HEK293 (cell line): ENCODE measurements at regions not wholly inside any gene's neighbourhood (a gene's known extent, or its start where the extent isn't known, plus 50 kb on each side); places are given as distances from the start of the nearest gene placed in this dataset.

ENCODE experiments used
- CTCF ChIA-PET: fragments of 350-600 bp; formaldehyde crosslinking; extraction: SDS; loops from one replicate; lab custom pipeline; 2021; ENCODE audit warnings: antibody characterized with exemption; lab: Yijun Ruan, JAX
- POLR2A ChIA-PET: fragments of 300-600 bp; formaldehyde crosslinking; extraction: SDS; loops from one replicate; lab custom pipeline; 2020; ENCODE audit warnings: antibody characterized with exemption, inconsistent platforms; lab: Yijun Ruan, JAX
- H3K27ac ChIP-seq: fragments of 200-500 bp; sonication (Bioruptor generic); 2 replicates; pipeline ENCODE4 v1.5.1; 2014; ENCODE audit warnings: low read depth, low read length, control low read depth, inconsistent platforms; ENCODE audit errors: extremely low read depth
- H3K36me3 ChIP-seq, 2 experiments: fragments of 200-500 bp in 1 of 2; sonication (Bioruptor generic) in 1 of 2; 1 replicate in 1 of 2; 2 replicates in 1 of 2; pipeline ENCODE4 v1.5.1; 2014 to 2017; ENCODE audit warnings: inconsistent platforms in 2 of 2, low read length in 2 of 2; ENCODE audit not compliant: control insufficient read depth in 2 of 2, insufficient read depth in 1 of 2
- H3K4me1 ChIP-seq: fragments of 200-500 bp; sonication (Bioruptor generic); 2 replicates; pipeline ENCODE4 v1.5.1; 2014; ENCODE audit warnings: mild to moderate bottlenecking, low read length, inconsistent platforms; ENCODE audit not compliant: control insufficient read depth, insufficient read depth
- H3K4me3 ChIP-seq: 2 replicates; pipeline ENCODE4 v1.5.1; 2011; ENCODE audit warnings: low read depth, mild to moderate bottlenecking, control low read depth, low read length, moderate library complexity
- H3K9me3 ChIP-seq: fragments of 200-500 bp; sonication (Bioruptor generic); 2 replicates; pipeline ENCODE4 v1.5.1; 2014; ENCODE audit warnings: low read depth, low read length, inconsistent platforms; ENCODE audit not compliant: control insufficient read depth, insufficient read depth
- BCL11B ChIP-seq: fragments of 450-650 bp; formaldehyde crosslinking; IDR thresholded peaks from 2 replicates; pipeline ENCODE4 v1.5.1; 2016; ENCODE audit warnings: low read depth, missing biosample characterization, missing genetic modification characterization
- EGR2 ChIP-seq: fragments of 450-650 bp; formaldehyde crosslinking; IDR thresholded peaks from 2 replicates; pipeline ENCODE4 v1.5.1; 2016; ENCODE audit warnings: low read depth, missing biosample characterization, missing genetic modification characterization
- KLF16 ChIP-seq: fragments of 450-650 bp; formaldehyde crosslinking; IDR thresholded peaks from 2 replicates; pipeline ENCODE4 v1.5.1; 2017; ENCODE audit warnings: missing biosample characterization, missing genetic modification characterization
- KLF8 ChIP-seq: fragments of 450-650 bp; formaldehyde crosslinking; IDR thresholded peaks from 2 replicates; pipeline ENCODE4 v1.5.1; 2016; ENCODE audit warnings: missing biosample characterization, missing genetic modification characterization
- MYNN ChIP-seq: fragments of 450-650 bp; formaldehyde crosslinking; IDR thresholded peaks from 2 replicates; pipeline ENCODE4 v1.5.1; 2016; ENCODE audit warnings: missing biosample characterization, missing genetic modification characterization, borderline replicate concordance
- SCRT1 ChIP-seq: fragments of 450-650 bp; formaldehyde crosslinking; IDR thresholded peaks from 2 replicates; pipeline ENCODE4 v1.5.1; 2016; ENCODE audit warnings: missing biosample characterization, missing genetic modification characterization, borderline replicate concordance
- TCF7L2 ChIP-seq: IDR thresholded peaks from 2 replicates; pipeline ENCODE4 v1.6.1; 2011; ENCODE audit warnings: low read depth, mild to moderate bottlenecking, inconsistent platforms, low read length, moderate library complexity, borderline replicate concordance
- ZNF23 ChIP-seq: fragments of 450-650 bp; formaldehyde crosslinking; IDR thresholded peaks from 2 replicates; pipeline ENCODE4 v1.5.1; 2016; ENCODE audit warnings: missing biosample characterization, missing genetic modification characterization, borderline replicate concordance
- ZNF404 ChIP-seq: fragments of 450-650 bp; formaldehyde crosslinking; IDR thresholded peaks from 2 replicates; pipeline ENCODE4 v1.5.1; 2017; ENCODE audit warnings: missing biosample characterization, missing genetic modification characterization
- ZNF48 ChIP-seq: fragments of 450-650 bp; formaldehyde crosslinking; IDR thresholded peaks from 2 replicates; pipeline ENCODE4 v1.5.1; 2016; ENCODE audit warnings: missing biosample characterization, missing genetic modification characterization
- ZNF530 ChIP-seq: fragments of 450-650 bp; formaldehyde crosslinking; IDR thresholded peaks from 2 replicates; pipeline ENCODE4 v1.5.1; 2016; ENCODE audit warnings: low read depth, missing biosample characterization, missing genetic modification characterization
- ZNF596 ChIP-seq: fragments of 450-650 bp; IDR thresholded peaks from 2 replicates; pipeline ENCODE4 v1.5.0; 2018; ENCODE audit warnings: missing biosample characterization, mild to moderate bottlenecking, missing genetic modification characterization, moderate library complexity
- ZNF677 ChIP-seq: fragments of 450-650 bp; IDR thresholded peaks from 2 replicates; pipeline ENCODE4 v1.5.0; 2018; ENCODE audit warnings: missing biosample characterization, mild to moderate bottlenecking, missing genetic modification characterization, moderate library complexity
- ZNF76 ChIP-seq: fragments of 450-650 bp; formaldehyde crosslinking; IDR thresholded peaks from 2 replicates; pipeline ENCODE4; 2016; ENCODE audit warnings: low read depth, missing biosample characterization, missing genetic modification characterization, borderline replicate concordance
- TF ChIP-seq, protein P1 (sequence below): fragments of 450-650 bp; formaldehyde crosslinking; IDR thresholded peaks from 2 replicates; pipeline ENCODE4 v1.5.1; 2016; ENCODE audit warnings: missing biosample characterization, missing genetic modification characterization, borderline replicate concordance
- TF ChIP-seq, protein P2 (sequence below): fragments of 450-650 bp; formaldehyde crosslinking; IDR thresholded peaks from 2 replicates; pipeline ENCODE4 v1.5.1; 2016; ENCODE audit warnings: missing biosample characterization, missing genetic modification characterization
- TF ChIP-seq, protein P3 (sequence below): fragments of 450-650 bp; formaldehyde crosslinking; IDR thresholded peaks from 2 replicates; pipeline ENCODE4; 2016; ENCODE audit warnings: missing biosample characterization, missing genetic modification characterization

DNA sequence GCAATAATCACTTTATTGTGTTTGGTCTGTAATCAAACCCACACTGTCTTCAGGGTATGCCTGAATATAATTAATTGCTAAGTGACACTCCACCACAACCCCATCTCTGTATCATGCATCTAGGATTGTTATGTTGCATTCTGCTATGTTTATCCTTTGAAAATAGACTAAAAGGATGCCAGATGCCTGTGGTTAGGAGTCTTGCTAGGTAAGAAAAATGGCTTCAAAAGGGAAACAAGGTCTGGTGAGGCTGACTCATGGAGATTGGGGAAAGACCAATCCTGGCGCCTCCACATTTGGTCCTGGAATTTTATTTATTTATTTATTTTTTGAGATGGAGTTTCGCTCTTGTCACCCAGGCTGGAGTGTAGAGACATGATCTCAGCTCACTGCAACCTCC, 360.5 kb upstream of the SLC7A11 start:
- POLR2A ChIA-PET, result no interaction called here
- TF ChIP-seq SCRT1 (tag by site-specific recombination) (no peak), ZNF404 (tag by site-specific recombination) (no peak), ZNF23 (tag by site-specific recombination) (no peak), ZNF76 (tag by site-specific recombination) (no peak), MYNN (tag by site-specific recombination) (no peak), KLF16 (tag by site-specific recombination) (no peak)
- CTCF ChIA-PET, result interaction anchor here (0.6 kb wide), 1 partner anchor 40 kb away, joined by 3 read pairs; no protein-coding TSS in a partner anchor

DNA sequence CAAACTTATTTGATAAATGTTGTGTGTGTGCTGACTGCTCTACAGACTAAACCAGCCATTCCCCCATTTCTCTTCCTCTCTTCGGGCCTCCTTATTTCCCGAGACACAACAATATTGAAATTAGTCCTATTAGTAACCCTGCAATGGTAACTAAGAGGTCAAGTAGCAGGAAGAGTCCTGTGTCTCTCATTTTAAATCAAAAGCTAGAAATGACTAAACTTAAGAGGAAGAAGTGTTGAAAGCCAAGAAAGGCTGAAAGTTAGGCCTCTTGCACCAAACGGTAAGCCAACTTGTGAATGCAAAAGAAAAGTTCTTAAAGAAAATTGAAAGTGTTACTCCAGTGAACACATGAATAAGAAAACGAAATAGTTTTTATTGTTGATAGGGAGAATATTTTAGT, 357.8 kb upstream of the SLC7A11 start:
- TF ChIP-seq KLF8 (tag by site-specific recombination), result no peak
- no peaks in the 10 kb centered on the region for H3K36me3 ChIP-seq
- H3K27ac ChIP-seq, result no peak overlapping the region
- ChIA-PET CTCF (interaction anchor here (1.5 kb wide), 1 partner anchor 22 kb away, joined by 3 read pairs; no protein-coding TSS in a partner anchor), POLR2A (no interaction called here)
- H3K4me3 ChIP-seq, result no peak overlapping the region
- no peaks in the 10 kb centered on the region for H3K4me1 ChIP-seq
- H3K9me3 ChIP-seq, result no peaks in the 10 kb centered on the region

More for the DNA sequence above, 360.5 kb upstream of the SLC7A11 start:
- no peaks in the 10 kb centered on the region for H3K36me3 ChIP-seq
- no peaks in the 10 kb centered on the region for H3K4me1 ChIP-seq
- H3K4me3 ChIP-seq, result no peak overlapping the region
- H3K27ac ChIP-seq, result no peak overlapping the region
- no peaks in the 10 kb centered on the region for H3K9me3 ChIP-seq

DNA sequence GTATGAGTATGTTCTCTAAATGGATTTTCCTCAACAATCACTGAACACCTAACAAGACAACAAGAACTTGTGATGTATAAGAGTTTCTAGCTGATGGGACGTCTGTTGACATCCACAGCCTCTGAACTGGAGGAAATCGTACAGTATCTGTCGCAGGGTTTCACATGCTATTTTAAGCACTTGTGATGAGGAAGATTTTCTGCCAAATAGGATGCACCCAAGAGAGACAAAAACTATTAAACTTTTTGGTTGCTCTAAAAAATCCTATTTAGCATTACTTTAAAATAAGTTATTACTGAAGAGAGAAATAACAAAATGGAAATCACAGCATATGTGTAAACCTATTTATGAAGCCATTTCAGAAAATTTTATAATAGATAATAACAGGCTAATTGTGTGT, 356.1 kb upstream of the SLC7A11 start:
- TF ChIP-seq EGR2 (tag by site-specific recombination) (no peak), ZNF596 (no peak), ZNF48 (tag by site-specific recombination) (no peak), TCF7L2 (no peak), ZNF677 (tag by site-specific recombination) (no peak), BCL11B (tag by site-specific recombination) (no peak), ZNF530 (no peak), MYNN (tag by site-specific recombination) (no peak)
- TF ChIP-seq, protein P1, sequence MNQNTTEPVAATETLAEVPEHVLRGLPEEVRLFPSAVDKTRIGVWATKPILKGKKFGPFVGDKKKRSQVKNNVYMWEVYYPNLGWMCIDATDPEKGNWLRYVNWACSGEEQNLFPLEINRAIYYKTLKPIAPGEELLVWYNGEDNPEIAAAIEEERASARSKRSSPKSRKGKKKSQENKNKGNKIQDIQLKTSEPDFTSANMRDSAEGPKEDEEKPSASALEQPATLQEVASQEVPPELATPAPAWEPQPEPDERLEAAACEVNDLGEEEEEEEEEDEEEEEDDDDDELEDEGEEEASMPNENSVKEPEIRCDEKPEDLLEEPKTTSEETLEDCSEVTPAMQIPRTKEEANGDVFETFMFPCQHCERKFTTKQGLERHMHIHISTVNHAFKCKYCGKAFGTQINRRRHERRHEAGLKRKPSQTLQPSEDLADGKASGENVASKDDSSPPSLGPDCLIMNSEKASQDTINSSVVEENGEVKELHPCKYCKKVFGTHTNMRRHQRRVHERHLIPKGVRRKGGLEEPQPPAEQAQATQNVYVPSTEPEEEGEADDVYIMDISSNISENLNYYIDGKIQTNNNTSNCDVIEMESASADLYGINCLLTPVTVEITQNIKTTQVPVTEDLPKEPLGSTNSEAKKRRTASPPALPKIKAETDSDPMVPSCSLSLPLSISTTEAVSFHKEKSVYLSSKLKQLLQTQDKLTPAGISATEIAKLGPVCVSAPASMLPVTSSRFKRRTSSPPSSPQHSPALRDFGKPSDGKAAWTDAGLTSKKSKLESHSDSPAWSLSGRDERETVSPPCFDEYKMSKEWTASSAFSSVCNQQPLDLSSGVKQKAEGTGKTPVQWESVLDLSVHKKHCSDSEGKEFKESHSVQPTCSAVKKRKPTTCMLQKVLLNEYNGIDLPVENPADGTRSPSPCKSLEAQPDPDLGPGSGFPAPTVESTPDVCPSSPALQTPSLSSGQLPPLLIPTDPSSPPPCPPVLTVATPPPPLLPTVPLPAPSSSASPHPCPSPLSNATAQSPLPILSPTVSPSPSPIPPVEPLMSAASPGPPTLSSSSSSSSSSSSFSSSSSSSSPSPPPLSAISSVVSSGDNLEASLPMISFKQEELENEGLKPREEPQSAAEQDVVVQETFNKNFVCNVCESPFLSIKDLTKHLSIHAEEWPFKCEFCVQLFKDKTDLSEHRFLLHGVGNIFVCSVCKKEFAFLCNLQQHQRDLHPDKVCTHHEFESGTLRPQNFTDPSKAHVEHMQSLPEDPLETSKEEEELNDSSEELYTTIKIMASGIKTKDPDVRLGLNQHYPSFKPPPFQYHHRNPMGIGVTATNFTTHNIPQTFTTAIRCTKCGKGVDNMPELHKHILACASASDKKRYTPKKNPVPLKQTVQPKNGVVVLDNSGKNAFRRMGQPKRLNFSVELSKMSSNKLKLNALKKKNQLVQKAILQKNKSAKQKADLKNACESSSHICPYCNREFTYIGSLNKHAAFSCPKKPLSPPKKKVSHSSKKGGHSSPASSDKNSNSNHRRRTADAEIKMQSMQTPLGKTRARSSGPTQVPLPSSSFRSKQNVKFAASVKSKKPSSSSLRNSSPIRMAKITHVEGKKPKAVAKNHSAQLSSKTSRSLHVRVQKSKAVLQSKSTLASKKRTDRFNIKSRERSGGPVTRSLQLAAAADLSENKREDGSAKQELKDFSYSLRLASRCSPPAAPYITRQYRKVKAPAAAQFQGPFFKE (tag by site-specific recombination), result no peak
- TF ChIP-seq, protein P2, sequence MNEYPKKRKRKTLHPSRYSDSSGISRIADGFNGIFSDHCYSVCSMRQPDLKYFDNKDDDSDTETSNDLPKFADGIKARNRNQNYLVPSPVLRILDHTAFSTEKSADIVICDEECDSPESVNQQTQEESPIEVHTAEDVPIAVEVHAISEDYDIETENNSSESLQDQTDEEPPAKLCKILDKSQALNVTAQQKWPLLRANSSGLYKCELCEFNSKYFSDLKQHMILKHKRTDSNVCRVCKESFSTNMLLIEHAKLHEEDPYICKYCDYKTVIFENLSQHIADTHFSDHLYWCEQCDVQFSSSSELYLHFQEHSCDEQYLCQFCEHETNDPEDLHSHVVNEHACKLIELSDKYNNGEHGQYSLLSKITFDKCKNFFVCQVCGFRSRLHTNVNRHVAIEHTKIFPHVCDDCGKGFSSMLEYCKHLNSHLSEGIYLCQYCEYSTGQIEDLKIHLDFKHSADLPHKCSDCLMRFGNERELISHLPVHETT (tag by site-specific recombination), result no peak
- TF ChIP-seq, protein P3, sequence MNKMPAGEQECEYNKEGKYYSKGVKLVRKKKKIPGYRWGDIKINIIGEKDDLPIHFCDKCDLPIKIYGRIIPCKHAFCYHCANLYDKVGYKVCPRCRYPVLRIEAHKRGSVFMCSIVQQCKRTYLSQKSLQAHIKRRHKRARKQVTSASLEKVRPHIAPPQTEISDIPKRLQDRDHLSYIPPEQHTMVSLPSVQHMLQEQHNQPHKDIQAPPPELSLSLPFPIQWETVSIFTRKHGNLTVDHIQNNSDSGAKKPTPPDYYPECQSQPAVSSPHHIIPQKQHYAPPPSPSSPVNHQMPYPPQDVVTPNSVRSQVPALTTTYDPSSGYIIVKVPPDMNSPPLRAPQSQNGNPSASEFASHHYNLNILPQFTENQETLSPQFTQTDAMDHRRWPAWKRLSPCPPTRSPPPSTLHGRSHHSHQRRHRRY (tag by site-specific recombination), result no peak
- no peaks in the 10 kb centered on the region for H3K36me3 ChIP-seq
- no peak overlapping the region for H3K27ac ChIP-seq
- ChIA-PET POLR2A (no interaction called here), CTCF (no interaction called here)
- no peaks in the 10 kb centered on the region for H3K4me1 ChIP-seq
- no peaks in the 10 kb centered on the region for H3K9me3 ChIP-seq
- no peak overlapping the region for H3K4me3 ChIP-seq
